ENCODE measurements at regions not wholly inside any gene's neighbourhood (a gene's known extent, or its start where the extent isn't known, plus 50 kb on each side); places are given as distances from the start of the nearest gene placed in this dataset.

DNA sequence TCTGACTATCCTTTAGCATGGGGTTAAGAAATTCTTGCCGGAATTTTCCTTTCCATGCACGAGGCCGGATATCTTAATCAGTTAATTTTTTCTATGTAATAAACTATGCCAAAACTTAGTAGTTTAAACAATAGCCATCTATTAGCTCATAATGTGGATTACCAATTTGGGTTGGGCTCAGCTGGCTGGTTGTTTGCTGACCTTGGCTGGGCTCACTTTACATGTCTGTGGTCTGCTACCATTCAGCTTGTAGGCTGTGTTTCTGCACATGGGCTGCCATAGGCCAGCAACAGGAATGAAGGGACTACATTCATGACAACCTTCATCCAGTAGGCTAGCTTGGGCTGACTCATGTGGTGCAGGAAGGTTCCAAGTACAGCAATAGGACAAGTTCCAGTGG is 56.0 kb upstream of the NTPCR start:
- TF ChIP-seq CTCF (conservative IDR thresholded peaks at IDR 0.05): no peak
- TF ChIP-seq ZFX (IDR thresholded peaks at IDR 0.05): no peak
